GM12875 (cell line): ENCODE measurements at regions not wholly inside any gene's neighbourhood (a gene's known extent, or its start where the extent isn't known, plus 50 kb on each side); places are given as distances from the start of the nearest gene placed in this dataset.

ENCODE experiments used
- H3K4me3 ChIP-seq: one replicate; pipeline ENCODE4 v1.5.1; 2011; ENCODE audit warnings: low read depth, low read length, control low read depth
- TF ChIP-seq, protein P1 (sequence below): IDR thresholded peaks from 2 replicates; pipeline ENCODE4 v1.5.1; 2011; ENCODE audit warnings: low read depth, mild to moderate bottlenecking, control low read depth, inconsistent platforms, low read length, moderate library complexity, borderline replicate concordance; ENCODE audit not compliant: insufficient read depth

DNA sequence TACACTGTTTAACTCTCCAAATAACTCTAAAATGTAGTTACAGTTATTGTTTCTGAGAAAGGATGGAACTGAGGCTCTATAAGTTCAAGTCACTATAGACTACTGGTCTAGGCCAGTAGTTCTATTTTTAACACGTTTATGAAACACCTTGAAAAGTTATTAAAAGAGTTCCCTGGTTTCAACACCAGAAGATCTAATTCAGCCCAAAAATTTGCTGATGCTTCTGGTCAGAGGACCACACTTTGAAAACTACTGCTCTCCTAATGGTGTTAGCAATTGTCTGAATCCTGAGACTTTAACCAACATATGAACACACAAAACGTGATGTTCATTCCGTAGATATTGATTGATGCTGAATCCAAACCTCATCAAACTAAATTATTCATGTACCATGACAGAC, 658.6 kb upstream of the STEAP1 start:
- TF ChIP-seq, protein P1, sequence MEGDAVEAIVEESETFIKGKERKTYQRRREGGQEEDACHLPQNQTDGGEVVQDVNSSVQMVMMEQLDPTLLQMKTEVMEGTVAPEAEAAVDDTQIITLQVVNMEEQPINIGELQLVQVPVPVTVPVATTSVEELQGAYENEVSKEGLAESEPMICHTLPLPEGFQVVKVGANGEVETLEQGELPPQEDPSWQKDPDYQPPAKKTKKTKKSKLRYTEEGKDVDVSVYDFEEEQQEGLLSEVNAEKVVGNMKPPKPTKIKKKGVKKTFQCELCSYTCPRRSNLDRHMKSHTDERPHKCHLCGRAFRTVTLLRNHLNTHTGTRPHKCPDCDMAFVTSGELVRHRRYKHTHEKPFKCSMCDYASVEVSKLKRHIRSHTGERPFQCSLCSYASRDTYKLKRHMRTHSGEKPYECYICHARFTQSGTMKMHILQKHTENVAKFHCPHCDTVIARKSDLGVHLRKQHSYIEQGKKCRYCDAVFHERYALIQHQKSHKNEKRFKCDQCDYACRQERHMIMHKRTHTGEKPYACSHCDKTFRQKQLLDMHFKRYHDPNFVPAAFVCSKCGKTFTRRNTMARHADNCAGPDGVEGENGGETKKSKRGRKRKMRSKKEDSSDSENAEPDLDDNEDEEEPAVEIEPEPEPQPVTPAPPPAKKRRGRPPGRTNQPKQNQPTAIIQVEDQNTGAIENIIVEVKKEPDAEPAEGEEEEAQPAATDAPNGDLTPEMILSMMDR, result no peak
- H3K4me3 ChIP-seq, result no peak overlapping the region

DNA sequence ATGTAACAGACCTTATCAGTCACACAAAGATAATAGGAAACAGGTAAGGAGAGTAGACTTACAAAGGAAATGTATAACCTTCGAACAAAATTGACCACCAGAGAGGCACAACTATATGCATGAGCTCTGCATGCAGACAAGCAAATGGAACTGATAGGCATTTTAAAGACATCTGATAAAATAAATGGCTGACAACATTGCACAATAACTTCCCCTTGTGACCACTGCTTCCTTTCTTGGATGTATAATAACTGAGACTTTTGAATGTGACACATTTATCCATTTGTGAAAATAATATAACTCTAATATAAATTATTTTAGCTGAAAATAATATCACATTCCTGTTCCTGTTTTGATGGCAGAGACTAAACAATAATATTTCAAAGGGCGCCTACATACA, 654.2 kb upstream of the STEAP1 start:
- TF ChIP-seq, protein P1, result no peak
- no peak overlapping the region for H3K4me3 ChIP-seq

DNA sequence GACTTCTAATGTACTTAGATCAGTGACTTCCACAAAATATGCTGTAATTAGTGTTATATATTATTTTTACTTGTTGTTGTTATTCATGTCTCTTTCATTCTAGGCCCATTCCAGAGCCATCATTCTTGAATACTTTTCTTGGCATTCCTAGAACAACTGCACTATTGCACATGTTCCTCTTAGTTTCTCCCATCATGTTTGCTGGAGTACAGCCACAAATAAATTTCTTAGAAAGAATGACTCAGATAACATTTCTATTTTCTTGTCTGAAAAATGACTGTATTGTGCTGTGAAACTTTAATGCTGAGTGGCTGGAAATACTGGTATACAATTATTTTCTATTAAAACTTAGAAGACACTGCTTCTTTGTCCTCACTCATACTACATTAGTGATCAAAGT, 651.0 kb upstream of the STEAP1 start:
- no peak overlapping the region for H3K4me3 ChIP-seq
- TF ChIP-seq, protein P1, result no peak

DNA sequence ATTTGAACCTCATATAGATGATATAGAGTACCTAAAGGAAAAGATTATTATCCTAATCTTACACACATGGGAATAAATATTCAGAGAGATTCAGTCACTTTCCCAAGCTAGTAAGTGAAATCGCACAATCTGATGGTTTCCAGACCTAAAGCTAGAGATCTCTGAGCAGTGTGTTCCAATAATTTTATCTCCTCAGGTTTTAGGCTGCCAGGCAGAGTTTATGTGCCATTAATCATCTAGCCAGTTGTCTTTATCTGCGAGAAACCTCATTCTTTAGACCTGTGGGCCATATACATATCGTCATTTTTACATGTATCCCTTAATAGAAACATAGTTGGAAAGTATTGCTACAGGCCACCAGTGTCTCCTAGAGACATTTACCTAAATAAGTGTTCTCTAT, 647.2 kb upstream of the STEAP1 start:
- TF ChIP-seq, protein P1, result no peak
- no peak overlapping the region for H3K4me3 ChIP-seq

DNA sequence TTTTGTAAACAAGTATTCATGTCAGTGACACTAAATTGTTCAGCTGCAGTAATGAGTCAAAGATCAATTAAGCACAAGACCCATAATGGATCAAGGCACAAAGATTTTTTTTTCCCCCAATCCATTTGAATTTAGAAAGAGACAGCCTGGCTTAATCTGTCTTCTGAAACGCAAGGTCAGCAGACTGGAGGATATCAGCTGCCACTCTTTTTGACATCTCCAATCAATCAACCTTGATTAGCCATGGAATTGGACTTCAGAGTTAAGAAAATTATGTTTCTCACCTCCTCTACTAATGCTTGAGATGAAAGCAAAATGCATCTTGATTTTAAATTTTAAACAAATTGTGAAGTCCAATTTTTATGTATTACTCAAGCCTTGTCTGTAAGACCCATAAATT, 642.4 kb upstream of the STEAP1 start:
- H3K4me3 ChIP-seq, result no peak overlapping the region
- TF ChIP-seq, protein P1, result no peak

DNA sequence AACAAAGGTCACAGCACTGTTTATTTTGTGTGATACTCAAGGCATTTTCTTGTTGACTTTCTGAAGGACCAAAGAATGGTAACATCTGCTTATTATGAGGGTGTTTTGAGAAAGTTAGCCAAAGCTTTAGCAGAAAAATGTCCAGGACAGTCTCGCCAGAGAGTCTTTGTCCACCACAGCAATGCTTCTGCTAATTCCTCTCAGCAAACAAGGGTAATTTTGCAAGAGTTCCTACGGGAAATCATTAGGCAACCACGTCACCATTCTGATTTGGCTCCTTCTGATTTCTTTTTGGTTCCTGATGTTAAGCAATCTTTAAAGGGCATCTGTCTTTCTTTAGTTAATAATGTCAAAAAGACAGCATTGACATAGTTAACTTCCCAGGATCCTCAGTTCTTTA, 639.3 kb upstream of the STEAP1 start:
- no peak overlapping the region for H3K4me3 ChIP-seq
- TF ChIP-seq, protein P1, result no peak

DNA sequence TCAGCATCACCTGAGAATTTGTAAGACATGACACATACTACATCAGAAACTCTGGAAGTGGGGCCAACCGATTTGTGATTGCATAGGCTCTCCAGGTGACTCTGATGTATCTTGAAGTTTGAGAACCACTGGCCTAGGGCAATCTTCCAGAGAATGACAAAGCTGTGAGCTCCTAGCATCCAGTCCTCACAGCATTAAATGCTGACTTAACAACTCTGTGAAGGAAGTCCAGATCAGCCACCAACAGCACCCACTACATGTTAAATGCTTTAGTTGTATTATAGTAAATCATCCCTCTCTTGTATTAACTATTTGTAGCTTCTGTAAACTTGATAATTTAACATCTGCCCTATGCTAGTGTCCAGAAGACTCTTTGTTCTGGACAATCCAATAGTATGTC, 636.5 kb upstream of the STEAP1 start:
- TF ChIP-seq, protein P1, result no peak
- H3K4me3 ChIP-seq, result no peak overlapping the region
